ENCODE measurements at regions not wholly inside any gene's neighbourhood (a gene's known extent, or its start where the extent isn't known, plus 50 kb on each side); places are given as distances from the start of the nearest gene placed in this dataset.
"Not testable (repeated sequence)": the region's sequence is repeated elsewhere in the genome, so short reads cannot be mapped to it uniquely, and the experiment has no call there.

GRCh38 chr14:62501021-62501750, 544.1 kb downstream of the KCNH5 start:
- in situ Hi-C loops (cut with MboI; ENCODE audit: low pct_unique_long_range_greater_than_20kb, low sequenced_read_pairs, unreplicated experiment), result no loop called here
- DNase-seq (ENCODE audit: low spot score), result no peak
- TF ChIP-seq CTCF (IDR thresholded peaks at IDR 0.05; ENCODE audit: extremely low read depth, insufficient read depth, missing control alignments), result no peak

- in situ Hi-C loops (cut with MboI; ENCODE audit: low pct_unique_long_range_greater_than_20kb, low sequenced_read_pairs, unreplicated experiment), result no loop called here
- DNase-seq (ENCODE audit: low spot score), result no peak
- no peak for TF ChIP-seq CTCF (IDR thresholded peaks at IDR 0.05; ENCODE audit: extremely low read depth, insufficient read depth, missing control alignments)
Measured at GRCh38 chr14:62505045-62505444, 540.2 kb downstream of the KCNH5 start.

- DNase-seq (ENCODE audit: low spot score); in situ Hi-C loops (cut with MboI; ENCODE audit: low pct_unique_long_range_greater_than_20kb, low sequenced_read_pairs, unreplicated experiment): not testable (repeated sequence)
Measured at GRCh38 chr14:62521309-62521708, 523.9 kb downstream of the KCNH5 start.

GRCh38 chr14:62528296-62528695, 517.0 kb downstream of the KCNH5 start:
- TF ChIP-seq CTCF (IDR thresholded peaks at IDR 0.05; ENCODE audit: extremely low read depth, insufficient read depth, missing control alignments), result no peak
- no peak for DNase-seq (ENCODE audit: low spot score)
- in situ Hi-C loops (cut with MboI; ENCODE audit: low pct_unique_long_range_greater_than_20kb, low sequenced_read_pairs, unreplicated experiment), result no loop called here

GRCh38 chr14:62532181-62532580, 513.1 kb downstream of the KCNH5 start:
- in situ Hi-C loops (cut with MboI; ENCODE audit: low pct_unique_long_range_greater_than_20kb, low sequenced_read_pairs, unreplicated experiment), result no loop called here
- DNase-seq (ENCODE audit: low spot score), result no peak
- TF ChIP-seq CTCF (IDR thresholded peaks at IDR 0.05; ENCODE audit: extremely low read depth, insufficient read depth, missing control alignments), result no peak

- DNase-seq (ENCODE audit: low spot score), result no peak
- in situ Hi-C loops (cut with MboI; ENCODE audit: low pct_unique_long_range_greater_than_20kb, low sequenced_read_pairs, unreplicated experiment), result no loop called here
- no peak for TF ChIP-seq CTCF (IDR thresholded peaks at IDR 0.05; ENCODE audit: extremely low read depth, insufficient read depth, missing control alignments)
Measured at GRCh38 chr14:62546862-62547474, 498.3 kb downstream of the KCNH5 start.

GRCh38 chr14:62557416-62557815, 487.8 kb downstream of the KCNH5 start:
- no peak for TF ChIP-seq CTCF (IDR thresholded peaks at IDR 0.05; ENCODE audit: extremely low read depth, insufficient read depth, missing control alignments)
- in situ Hi-C loops (cut with MboI; ENCODE audit: low pct_unique_long_range_greater_than_20kb, low sequenced_read_pairs, unreplicated experiment), result no loop called here
- DNase-seq (ENCODE audit: low spot score), result no peak

Measured in GM13977 (cell line).